ENCODE measurements at regions not wholly inside any gene's neighbourhood (a gene's known extent, or its start where the extent isn't known, plus 50 kb on each side); places are given as distances from the start of the nearest gene placed in this dataset.

DNA sequence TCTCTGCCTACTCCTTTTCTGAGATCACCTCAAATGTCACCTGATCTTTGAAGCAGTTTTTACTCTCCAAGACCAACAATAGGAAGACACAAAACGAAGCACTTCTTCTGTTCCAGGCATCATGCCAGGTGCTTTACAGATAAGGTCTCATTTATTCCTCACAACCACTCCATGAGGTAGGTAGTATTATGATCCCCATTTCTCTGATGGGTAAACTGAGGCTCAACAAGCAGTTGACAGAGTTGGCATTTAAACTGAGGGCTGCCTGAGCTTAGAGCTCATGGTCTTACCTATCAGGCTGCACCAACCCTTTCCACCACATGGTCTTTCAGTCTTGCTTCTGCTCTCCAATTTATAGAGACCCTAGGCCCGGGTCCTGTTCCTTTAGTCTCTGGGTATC lies 147.2 kb upstream of the JUN start:
- H3K27ac Mint-ChIP-seq: no peak overlapping the region
- H3K4me3 Mint-ChIP-seq: no peak overlapping the region
- POLR2A ChIA-PET: no interaction called here
- CTCF ChIA-PET: no interaction called here
- DNase-seq: no peak
- H3K4me1 Mint-ChIP-seq: peaks cover 36% of the 10 kb centered on the region
- intact Hi-C loops (cut with DNase I, micrococcal nuclease): no loop called here
- no peaks in the 10 kb centered on the region for H3K27me3 Mint-ChIP-seq
- no peaks in the 10 kb centered on the region for H3K9me3 Mint-ChIP-seq (ENCODE audit: low read depth)
- no peak for ATAC-seq
- H3K36me3 Mint-ChIP-seq (ENCODE audit: low read depth): no peaks in the 10 kb centered on the region

DNA sequence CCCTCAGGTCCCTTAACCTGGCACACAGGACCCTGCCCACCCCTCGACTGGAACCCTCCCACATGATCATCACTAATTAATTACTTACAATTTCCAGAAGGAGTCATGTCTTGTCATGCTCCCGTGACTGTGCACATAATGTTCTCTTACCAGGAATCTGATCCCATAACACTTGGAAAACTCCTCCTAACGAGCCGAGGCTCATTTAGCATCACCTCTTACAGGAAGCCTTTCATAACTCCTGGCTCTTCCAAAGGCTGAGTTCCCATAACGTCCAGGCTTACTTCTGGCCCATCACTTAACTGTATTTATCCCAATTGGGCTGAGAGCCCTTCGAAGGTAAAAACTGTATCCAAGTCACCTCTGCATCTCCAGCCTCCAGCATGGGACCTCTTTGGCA lies 147.9 kb upstream of the JUN start:
- ATAC-seq (no peak), DNase-seq (no peak)
- Mint-ChIP-seq H3K9me3 (ENCODE audit: low read depth) (no peaks in the 10 kb centered on the region), H3K27ac (no peak overlapping the region), H3K36me3 (ENCODE audit: low read depth) (no peaks in the 10 kb centered on the region), H3K27me3 (no peaks in the 10 kb centered on the region), H3K4me1 (peaks cover 36% of the 10 kb centered on the region), H3K4me3 (no peak overlapping the region)
- ChIA-PET POLR2A (no interaction called here), CTCF (no interaction called here)
- intact Hi-C loops (cut with DNase I, micrococcal nuclease): no loop called here

DNA sequence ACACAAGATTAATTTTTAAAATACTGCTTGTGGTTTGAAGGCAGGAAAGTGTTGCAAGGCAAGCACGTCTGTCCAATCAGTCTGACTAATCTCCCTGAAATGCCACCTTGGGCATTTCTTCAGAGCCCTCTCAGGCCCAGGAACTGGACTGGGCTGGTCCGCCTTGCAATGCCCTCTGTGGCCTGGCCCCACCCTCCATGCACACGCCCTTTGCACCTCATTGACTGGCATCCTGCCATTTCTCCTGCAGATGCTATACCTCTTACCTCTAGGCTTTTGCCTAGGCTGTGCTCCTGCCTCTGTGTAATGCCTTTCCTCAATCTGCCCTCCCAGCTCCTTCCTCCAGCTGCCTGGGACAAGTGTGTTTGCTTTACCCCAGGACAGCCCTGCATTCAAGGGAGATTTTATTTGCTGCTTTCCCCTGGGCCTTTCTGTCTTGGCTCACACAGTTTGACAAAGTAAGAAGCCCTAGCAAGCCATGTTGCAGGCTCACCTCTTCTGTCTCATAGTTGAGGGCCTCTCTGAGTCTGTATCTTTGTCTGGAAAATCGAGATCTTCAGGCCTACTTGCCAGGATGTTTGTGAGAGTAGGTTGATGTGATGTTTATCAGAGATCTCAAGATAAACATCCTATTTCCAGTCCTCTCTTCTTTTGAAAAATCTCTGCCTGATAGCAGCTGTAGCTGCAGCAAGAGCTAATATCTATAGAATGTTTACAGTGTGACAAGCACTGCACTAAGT lies 149.2 kb upstream of the JUN start:
- H3K36me3 Mint-ChIP-seq (ENCODE audit: low read depth): no peaks in the 10 kb centered on the region
- H3K4me1 Mint-ChIP-seq: peaks cover 33% of the 10 kb centered on the region
- ATAC-seq (no peak), DNase-seq (no peak)
- POLR2A ChIA-PET: interaction anchor here (0.6 kb wide), 1 partner anchor 191 kb away, joined by 3 read pairs; no protein-coding TSS in a partner anchor
- intact Hi-C loops (cut with DNase I, micrococcal nuclease): no loop called here
- H3K4me3 Mint-ChIP-seq: no peak overlapping the region
- no peak overlapping the region for H3K27ac Mint-ChIP-seq
- H3K27me3 Mint-ChIP-seq: no peaks in the 10 kb centered on the region
- CTCF ChIA-PET: interaction anchor here (0.5 to 0.6 kb wide), 2 partner anchors 97 to 1038 kb away, joined by 3 read pairs; no protein-coding TSS in a partner anchor
- no peaks in the 10 kb centered on the region for H3K9me3 Mint-ChIP-seq (ENCODE audit: low read depth)

DNA sequence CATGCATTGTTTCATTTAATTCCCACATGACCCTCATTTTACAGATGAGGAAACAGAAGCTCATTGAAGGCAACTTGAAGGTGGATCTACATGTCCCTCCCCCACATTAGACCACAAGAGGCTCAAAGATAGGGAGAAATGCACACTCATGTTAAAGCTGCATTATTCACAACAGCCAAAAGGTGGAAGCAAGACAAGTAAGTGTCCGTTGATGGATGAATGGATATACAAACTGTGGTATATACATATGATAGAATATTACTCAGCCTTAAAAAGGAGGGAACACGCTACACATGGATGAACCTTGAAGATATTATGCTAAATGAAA lies 149.7 kb upstream of the JUN start:
- CTCF ChIA-PET: interaction anchor here (0.5 to 0.6 kb wide), 2 partner anchors 98 to 1038 kb away, joined by 3 read pairs; no protein-coding TSS in a partner anchor

DNA sequence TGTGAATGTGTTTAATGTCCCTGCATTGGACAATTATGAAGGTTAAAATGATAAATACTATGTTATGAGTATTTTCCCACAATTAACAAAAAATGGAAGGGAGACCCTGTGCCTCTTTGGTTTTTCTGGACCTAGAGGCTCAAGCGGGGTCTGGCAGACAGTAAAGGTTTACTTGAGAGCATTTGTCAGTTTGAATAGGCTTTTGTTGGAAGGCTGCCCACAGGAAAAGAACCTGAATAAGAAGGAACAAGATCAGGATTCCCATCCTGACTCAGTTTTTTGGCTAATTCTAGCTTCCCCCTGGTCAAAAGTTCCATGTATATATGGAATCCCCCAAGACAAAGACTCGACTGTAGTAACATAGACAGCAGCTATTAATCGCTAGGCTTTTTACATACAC lies 150.9 kb upstream of the JUN start:
- ChIA-PET CTCF (no interaction called here), POLR2A (no interaction called here)
- Mint-ChIP-seq H3K4me3 (no peak overlapping the region), H3K27ac (no peak overlapping the region), H3K27me3 (no peaks in the 10 kb centered on the region), H3K36me3 (ENCODE audit: low read depth) (no peaks in the 10 kb centered on the region), H3K9me3 (ENCODE audit: low read depth) (no peaks in the 10 kb centered on the region), H3K4me1 (peaks cover 29% of the 10 kb centered on the region)
- ATAC-seq: no peak
- intact Hi-C loops (cut with DNase I, micrococcal nuclease): no loop called here
- DNase-seq: no peak

More for the DNA sequence above, 149.7 kb upstream of the JUN start:
- DNase-seq (no peak), ATAC-seq (no peak)
- Mint-ChIP-seq H3K36me3 (ENCODE audit: low read depth) (no peaks in the 10 kb centered on the region), H3K4me1 (peaks cover 35% of the 10 kb centered on the region), H3K9me3 (ENCODE audit: low read depth) (no peaks in the 10 kb centered on the region), H3K27me3 (no peaks in the 10 kb centered on the region), H3K4me3 (no peak overlapping the region), H3K27ac (no peak overlapping the region)
- intact Hi-C loops (cut with DNase I, micrococcal nuclease): no loop called here
- POLR2A ChIA-PET: no interaction called here

DNA sequence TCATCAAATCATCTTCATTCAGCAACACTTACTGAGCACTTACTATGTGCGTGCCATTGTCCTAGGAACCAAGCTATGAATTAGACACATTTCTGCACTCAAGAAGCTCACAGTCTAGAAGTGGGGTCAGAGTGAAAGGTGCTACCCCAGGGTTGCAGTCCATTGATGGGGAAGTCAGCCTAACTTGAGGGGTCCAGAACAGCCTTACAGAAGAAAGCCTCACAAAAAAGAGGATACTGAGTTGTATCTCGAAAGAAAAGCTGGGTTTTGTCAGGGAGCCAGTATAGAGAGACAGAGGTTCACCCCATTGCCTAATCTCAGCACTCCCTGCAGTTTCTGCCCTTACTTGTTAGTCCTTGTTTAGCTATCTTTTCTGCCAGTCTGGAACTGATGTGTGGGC lies 153.1 kb upstream of the JUN start:
- ATAC-seq: no peak
- Mint-ChIP-seq H3K4me1 (peaks cover 42% of the 10 kb centered on the region), H3K27ac (no peak overlapping the region), H3K9me3 (ENCODE audit: low read depth) (no peaks in the 10 kb centered on the region), H3K36me3 (ENCODE audit: low read depth) (no peaks in the 10 kb centered on the region), H3K4me3 (no peak overlapping the region), H3K27me3 (no peaks in the 10 kb centered on the region)
- no peak for DNase-seq
- ChIA-PET POLR2A (interaction anchor here (0.7 kb wide), 1 partner anchor 80 kb away, joined by 3 read pairs; no protein-coding TSS in a partner anchor), CTCF (no interaction called here)
- intact Hi-C loops (cut with DNase I, micrococcal nuclease): no loop called here

DNA sequence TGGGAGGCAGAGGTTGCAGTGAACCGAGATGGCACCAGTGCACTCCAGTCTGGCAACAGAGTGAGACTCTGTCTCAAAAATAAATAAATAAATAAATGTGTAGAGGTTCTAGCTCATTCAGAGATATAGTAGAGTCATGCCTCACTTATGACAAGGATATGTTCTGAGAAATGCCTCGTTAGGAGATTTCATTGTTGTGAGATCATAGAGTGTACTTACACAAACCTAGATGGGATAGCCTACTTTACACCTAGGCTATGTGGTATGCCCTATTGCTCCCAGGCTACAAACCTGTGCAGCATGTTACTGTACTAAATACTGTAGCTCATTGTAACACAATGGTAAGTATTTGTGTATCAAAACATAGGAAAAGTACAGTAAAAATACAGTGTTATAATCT lies 155.3 kb upstream of the JUN start:
- intact Hi-C loops (cut with DNase I, micrococcal nuclease): no loop called here
- ATAC-seq (no peak), DNase-seq (no peak)
- ChIA-PET CTCF (interaction anchor here (0.9 kb wide), 1 partner anchor 11 kb away, joined by 3 read pairs; no protein-coding TSS in a partner anchor), POLR2A (no interaction called here)
- Mint-ChIP-seq H3K4me3 (no peak overlapping the region), H3K27ac (no peak overlapping the region), H3K4me1 (peaks cover 50% of the 10 kb centered on the region), H3K27me3 (no peaks in the 10 kb centered on the region), H3K9me3 (ENCODE audit: low read depth) (no peaks in the 10 kb centered on the region), H3K36me3 (ENCODE audit: low read depth) (no peaks in the 10 kb centered on the region)

DNA sequence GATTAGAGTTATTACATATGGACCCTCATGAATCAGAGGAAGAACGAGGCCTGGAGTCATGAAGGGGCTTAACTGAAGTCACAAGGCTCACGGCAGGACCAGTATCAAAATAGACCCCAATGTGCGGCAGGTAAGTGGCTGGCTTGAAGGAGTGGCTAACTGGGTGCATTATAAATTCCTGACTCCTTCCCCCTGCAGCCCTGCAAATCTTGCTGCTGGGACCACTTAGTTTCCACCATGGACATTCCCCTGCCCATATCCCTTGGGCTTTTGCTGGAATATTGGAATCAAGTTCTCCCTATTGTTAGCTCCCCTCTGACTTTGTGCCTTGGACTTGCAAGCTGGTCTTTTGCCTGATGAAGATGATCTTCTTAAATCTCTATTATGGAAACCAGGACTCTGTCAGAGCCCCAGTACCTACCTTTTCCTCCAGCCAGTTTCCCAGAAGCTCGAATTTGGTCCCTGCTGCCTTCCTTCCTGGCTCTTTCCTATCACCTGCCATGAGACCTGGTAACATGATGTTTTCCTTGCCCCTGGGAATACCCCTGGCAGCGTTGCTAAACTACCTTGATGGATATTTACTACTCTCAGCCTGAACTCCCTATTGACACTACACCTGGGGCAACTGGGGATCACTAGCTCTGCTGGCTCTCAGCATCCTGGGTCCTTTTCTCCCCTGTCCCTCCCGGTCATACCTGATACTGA lies 156.0 kb upstream of the JUN start:
- intact Hi-C loops (cut with DNase I, micrococcal nuclease): no loop called here
- ATAC-seq (no peak), DNase-seq (no peak)
- Mint-ChIP-seq H3K27me3 (no peaks in the 10 kb centered on the region), H3K9me3 (ENCODE audit: low read depth) (no peaks in the 10 kb centered on the region), H3K4me1 (peaks cover 56% of the 10 kb centered on the region), H3K36me3 (ENCODE audit: low read depth) (no peaks in the 10 kb centered on the region), H3K4me3 (no peak overlapping the region), H3K27ac (no peak overlapping the region)
- CTCF ChIA-PET: interaction anchor here (0.9 to 1.1 kb wide), 2 partner anchors 61 to 90 kb away, joined by 3 read pairs; no protein-coding TSS in a partner anchor
- POLR2A ChIA-PET: no interaction called here

DNA sequence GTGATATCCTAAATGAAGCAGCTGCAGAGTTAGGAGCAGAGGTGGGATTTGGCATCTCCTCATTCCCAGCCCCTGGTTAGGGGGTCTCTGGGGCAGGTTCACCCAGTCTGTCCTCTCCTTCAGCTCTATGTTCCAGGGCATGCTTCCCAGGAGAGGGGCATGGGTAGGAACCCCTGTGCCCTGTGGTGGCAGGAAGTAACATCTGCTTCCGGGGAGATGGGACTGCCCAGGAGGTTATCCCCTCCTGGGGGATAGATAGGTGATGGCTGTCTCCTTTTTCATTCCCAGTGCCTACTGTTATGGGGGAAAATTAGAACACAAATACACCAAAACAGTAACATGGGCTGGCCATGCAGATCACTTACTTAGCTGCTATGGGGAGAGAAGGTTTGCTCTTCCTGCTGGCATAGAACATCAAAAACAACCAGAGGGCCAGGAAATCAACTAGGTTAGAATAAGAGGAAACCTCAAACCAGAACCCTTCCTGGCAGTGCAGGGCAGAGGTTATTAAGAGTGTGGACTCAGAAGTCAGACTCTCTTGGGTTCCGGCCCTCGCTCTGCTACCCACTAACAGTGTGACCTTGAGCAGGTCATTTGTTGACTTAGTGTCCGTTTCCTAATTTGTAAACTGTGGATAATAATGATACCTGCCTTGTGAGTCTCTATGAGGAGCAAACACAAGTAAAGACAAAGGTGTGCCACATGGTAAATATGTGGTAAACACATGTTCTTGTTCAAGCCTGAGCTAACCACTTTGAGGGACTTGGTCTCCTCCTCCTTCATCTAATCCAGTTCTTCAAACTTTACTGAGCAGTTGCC lies 157.8 kb upstream of the JUN start:
- peak; percentile 33 for ATAC-seq
- ChIA-PET POLR2A (interaction anchor here (0.5 kb wide), 1 partner anchor 27 kb away, joined by 3 read pairs; no protein-coding TSS in a partner anchor), CTCF (interaction anchor here (0.9 to 1.2 kb wide), 3 partner anchors 12 to 818 kb away, joined by 3 to 4 read pairs (median 3); no protein-coding TSS in a partner anchor)
- Mint-ChIP-seq H3K36me3 (ENCODE audit: low read depth) (no peaks in the 10 kb centered on the region), H3K9me3 (ENCODE audit: low read depth) (peaks cover 6% of the 10 kb centered on the region), H3K27me3 (no peaks in the 10 kb centered on the region), H3K4me3 (no peak overlapping the region), H3K27ac (peak overlapping the region; percentile 77), H3K4me1 (peaks cover 66% of the 10 kb centered on the region)
- DNase-seq: peak; percentile 22
- intact Hi-C loops (cut with DNase I, micrococcal nuclease): no loop called here

DNA sequence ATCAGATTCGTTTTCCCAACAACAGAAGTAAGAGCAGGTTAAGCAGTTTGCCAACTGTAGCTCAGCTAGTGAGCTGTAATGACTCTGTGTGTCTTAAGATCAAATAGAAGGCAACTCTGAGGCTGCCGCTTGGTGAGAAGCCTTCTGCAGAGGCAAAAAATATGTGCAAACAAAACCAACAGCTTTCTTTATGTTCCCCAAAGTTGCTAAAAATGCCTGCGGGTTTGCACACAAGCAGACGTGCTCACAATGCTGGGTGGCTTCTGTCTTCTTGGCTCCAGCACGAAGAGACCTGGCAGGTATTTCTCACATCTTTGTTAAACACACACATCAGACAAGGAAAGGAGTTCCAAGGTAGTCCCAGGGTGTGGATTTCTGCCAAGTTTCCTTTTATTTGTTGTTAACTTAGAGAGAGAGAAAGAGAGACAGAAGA lies 158.9 kb upstream of the JUN start:
- H3K4me1 Mint-ChIP-seq: peaks cover 68% of the 10 kb centered on the region
- peaks cover 6% of the 10 kb centered on the region for H3K9me3 Mint-ChIP-seq (ENCODE audit: low read depth)
- CTCF ChIA-PET: interaction anchor here (1.1 kb wide), 1 partner anchor 11 kb away, joined by 4 read pairs; no protein-coding TSS in a partner anchor
- intact Hi-C loops (cut with DNase I, micrococcal nuclease): no loop called here
- no peaks in the 10 kb centered on the region for H3K27me3 Mint-ChIP-seq
- no peak overlapping the region for H3K4me3 Mint-ChIP-seq
- POLR2A ChIA-PET: no interaction called here
- DNase-seq (no peak), ATAC-seq (no peak)
- H3K36me3 Mint-ChIP-seq (ENCODE audit: low read depth): no peaks in the 10 kb centered on the region
- no peak overlapping the region for H3K27ac Mint-ChIP-seq

DNA sequence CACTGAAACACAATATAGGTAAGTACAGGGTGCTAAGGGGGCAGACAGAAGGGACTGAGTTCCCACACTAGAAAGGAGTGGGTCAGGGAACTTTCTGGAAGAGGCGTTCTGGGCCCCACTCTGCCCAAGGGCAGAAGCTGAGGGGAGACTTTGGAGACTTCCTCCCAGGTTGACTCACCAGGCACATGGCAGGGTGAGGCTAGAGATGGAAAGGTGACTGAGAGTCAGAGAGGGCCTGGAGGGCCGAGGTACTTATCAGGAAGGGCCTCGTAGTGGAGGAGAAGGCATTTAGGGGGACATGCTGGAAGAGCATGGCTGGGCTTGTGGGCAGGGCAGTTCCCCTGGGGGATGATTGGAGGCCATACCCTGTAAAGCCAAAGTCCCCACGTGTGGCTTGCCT lies 159.9 kb upstream of the JUN start:
- POLR2A ChIA-PET: no interaction called here
- peaks cover 6% of the 10 kb centered on the region for H3K9me3 Mint-ChIP-seq (ENCODE audit: low read depth)
- no peaks in the 10 kb centered on the region for H3K36me3 Mint-ChIP-seq (ENCODE audit: low read depth)
- no peak overlapping the region for H3K4me3 Mint-ChIP-seq
- intact Hi-C loops (cut with DNase I, micrococcal nuclease): no loop called here
- ATAC-seq (peak; percentile 35), DNase-seq (no peak)
- peaks cover 71% of the 10 kb centered on the region for H3K4me1 Mint-ChIP-seq
- CTCF ChIA-PET: interaction anchor here (0.6 kb wide), 1 partner anchor 244 kb away, joined by 3 read pairs; no protein-coding TSS in a partner anchor
- H3K27ac Mint-ChIP-seq: no peak overlapping the region
- no peaks in the 10 kb centered on the region for H3K27me3 Mint-ChIP-seq

Measured in activated CD4-positive, alpha-beta T cell treated with anti-CD3 and anti-CD28 coated beads for 36 hours (primary cell).